Putamen (tissue), 1 donor: ENCODE measurements at regions not wholly inside any gene's neighbourhood (a gene's known extent, or its start where the extent isn't known, plus 50 kb on each side); places are given as distances from the start of the nearest gene placed in this dataset.
"Not testable (repeated sequence)": the region's sequence is repeated elsewhere in the genome, so short reads cannot be mapped to it uniquely, and the experiment has no call there.

Source experiments
- DNase-seq: peaks from one replicate; pipeline ENCODE4 v3.0.0-alpha.2; 2016; ENCODE audit warnings: low spot score

GRCh38 chr18:78411539-78411938 lies 568.1 kb upstream of the SALL3 start:
- no peak for DNase-seq

- DNase-seq = no peak
Observed at GRCh38 chr18:78414302-78414701, 565.3 kb upstream of the SALL3 start.

GRCh38 chr18:78416853-78417252 lies 562.8 kb upstream of the SALL3 start:
- no peak for DNase-seq

GRCh38 chr18:78418379-78418778 lies 561.2 kb upstream of the SALL3 start:
- no peak for DNase-seq

- no peak for DNase-seq
Observed at GRCh38 chr18:78419171-78419570, 560.4 kb upstream of the SALL3 start.

- DNase-seq = no peak
Observed at GRCh38 chr18:78420116-78420515, 559.5 kb upstream of the SALL3 start.

- DNase-seq = no peak
Observed at GRCh38 chr18:78421392-78421791, 558.2 kb upstream of the SALL3 start.

- DNase-seq = no peak
Observed at GRCh38 chr18:78422336-78422735, 557.3 kb upstream of the SALL3 start.

GRCh38 chr18:78423811-78424210 lies 555.8 kb upstream of the SALL3 start:
- no peak for DNase-seq

- DNase-seq = no peak
Observed at GRCh38 chr18:78424403-78425018, 555.1 kb upstream of the SALL3 start.

- no peak for DNase-seq
Observed at GRCh38 chr18:78425019-78425412, 554.6 kb upstream of the SALL3 start.

GRCh38 chr18:78427081-78427480 lies 552.5 kb upstream of the SALL3 start:
- DNase-seq = no peak

- no peak for DNase-seq
Observed at GRCh38 chr18:78429127-78430108, 550.2 kb upstream of the SALL3 start.

GRCh38 chr18:78430131-78430758 lies 549.4 kb upstream of the SALL3 start:
- no peak for DNase-seq

- no peak for DNase-seq
Observed at GRCh38 chr18:78431606-78432005, 548.0 kb upstream of the SALL3 start.

GRCh38 chr18:78433562-78433961 lies 546.1 kb upstream of the SALL3 start:
- DNase-seq = no peak

- DNase-seq = no peak
Observed at GRCh38 chr18:78436110-78436509, 543.5 kb upstream of the SALL3 start.

- DNase-seq = not testable (repeated sequence)
Observed at GRCh38 chr18:78438235-78438634, 541.4 kb upstream of the SALL3 start.

GRCh38 chr18:78445880-78446279 lies 533.7 kb upstream of the SALL3 start:
- no peak for DNase-seq

- no peak for DNase-seq
Observed at GRCh38 chr18:78447211-78447610, 532.4 kb upstream of the SALL3 start.

GRCh38 chr18:78448106-78448505 lies 531.5 kb upstream of the SALL3 start:
- DNase-seq = no peak

- no peak for DNase-seq
Observed at GRCh38 chr18:78448591-78448990, 531.0 kb upstream of the SALL3 start.

GRCh38 chr18:78454221-78454620 lies 525.4 kb upstream of the SALL3 start:
- no peak for DNase-seq
